ENCODE measurements at regions not wholly inside any gene's neighbourhood (a gene's known extent, or its start where the extent isn't known, plus 50 kb on each side); places are given as distances from the start of the nearest gene placed in this dataset.

GRCh38 chr2:66957198-66957597 lies 439.9 kb upstream of the ETAA1 start (continued):
- TF ChIP-seq ZNF629 (tag by site-specific recombination; IDR thresholded peaks at IDR 0.05), result no peak
- TF ChIP-seq ZNF324 (tag by site-specific recombination; IDR thresholded peaks at IDR 0.05), result no peak
- no peak for TF ChIP-seq ZNF140 (tag by site-specific recombination; IDR thresholded peaks at IDR 0.05)

- POLR2A ChIA-PET, result no interaction called here
- no peaks in the 10 kb centered on the region for H3K9me3 ChIP-seq (ENCODE audit: control insufficient read depth, insufficient read depth, low read depth, low read length)
- no peaks in the 10 kb centered on the region for H3K36me3 ChIP-seq (ENCODE audit: control insufficient read depth in 2 of 2, insufficient read depth in 1 of 2, low read length in 2 of 2)
- no peak overlapping the region for H3K4me3 ChIP-seq (ENCODE audit: low read depth, low read length)
- H3K4me1 ChIP-seq (ENCODE audit: control insufficient read depth, insufficient read depth, low read length), result no peaks in the 10 kb centered on the region
- CTCF ChIA-PET, result interaction anchor here (0.5 kb wide), 1 partner anchor 523 kb away, joined by 4 read pairs; the partner anchor contains the start of gene MEIS1
- TF ChIP-seq ZNF449 (tag by site-specific recombination; IDR thresholded peaks at IDR 0.05) (no peak), ZNF48 (tag by site-specific recombination; IDR thresholded peaks at IDR 0.05) (no peak), ZNF26 (tag by site-specific recombination; IDR thresholded peaks at IDR 0.05) (no peak), ZNF623 (tag by site-specific recombination; IDR thresholded peaks at IDR 0.05) (no peak), RBAK (tag by site-specific recombination; IDR thresholded peaks at IDR 0.05) (no peak), KLF1 (tag by site-specific recombination; IDR thresholded peaks at IDR 0.05) (no peak), ZNF558 (tag by site-specific recombination; IDR thresholded peaks at IDR 0.05) (no peak), ZNF76 (tag by site-specific recombination; IDR thresholded peaks at IDR 0.05; ENCODE audit: borderline replicate concordance, low read depth) (no peak), MZF1 (tag by site-specific recombination; IDR thresholded peaks at IDR 0.05; ENCODE audit: borderline replicate concordance) (no peak), ZNF639 (tag by site-specific recombination; IDR thresholded peaks at IDR 0.05) (no peak)
- H3K27ac ChIP-seq (ENCODE audit: extremely low read depth, low read depth, low read length), result no peak overlapping the region
These were observed 439.5 kb upstream of the ETAA1 start for GRCh38 chr2:66957677-66958076.

GRCh38 chr2:66960161-66960560 lies 437.0 kb upstream of the ETAA1 start:
- ChIA-PET POLR2A (no interaction called here), CTCF (no interaction called here)
- Histone ChIP-seq H3K27ac (ENCODE audit: extremely low read depth, low read depth, low read length) (no peak overlapping the region), H3K4me1 (ENCODE audit: control insufficient read depth, insufficient read depth, low read length) (no peaks in the 10 kb centered on the region), H3K4me3 (ENCODE audit: low read depth, low read length) (no peak overlapping the region), H3K36me3 (ENCODE audit: control insufficient read depth in 2 of 2, insufficient read depth in 1 of 2, low read length in 2 of 2) (no peaks in the 10 kb centered on the region), H3K9me3 (ENCODE audit: control insufficient read depth, insufficient read depth, low read depth, low read length) (no peaks in the 10 kb centered on the region)
- TF ChIP-seq PATZ1 (tag by site-specific recombination; IDR thresholded peaks at IDR 0.05), result no peak
- no peak for TF ChIP-seq ZNF184 (tag by site-specific recombination; IDR thresholded peaks at IDR 0.05)
- no peak for TF ChIP-seq ZNF354C (tag by site-specific recombination; IDR thresholded peaks at IDR 0.05; ENCODE audit: borderline replicate concordance, low read depth)
- TF ChIP-seq ZNF624 (tag by site-specific recombination; IDR thresholded peaks at IDR 0.05), result no peak
- TF ChIP-seq ZNF24 (tag by site-specific recombination; IDR thresholded peaks at IDR 0.05), result no peak
- no peak for TF ChIP-seq ZNF621 (tag by site-specific recombination; IDR thresholded peaks at IDR 0.05)
- TF ChIP-seq ZBTB11 (tag by site-specific recombination; conservative IDR thresholded peaks at IDR 0.05; ENCODE audit: low read depth), result no peak
- TF ChIP-seq ZNF610 (tag by site-specific recombination; IDR thresholded peaks at IDR 0.05; ENCODE audit: borderline replicate concordance), result no peak
- TF ChIP-seq ZNF76 (tag by site-specific recombination; IDR thresholded peaks at IDR 0.05; ENCODE audit: borderline replicate concordance, low read depth), result no peak
- TF ChIP-seq MEIS1 (CRISPR knock-in tag; IDR thresholded peaks at IDR 0.05; ENCODE audit: borderline replicate concordance), result no peak
